ENCODE measurements at regions not wholly inside any gene's neighbourhood (a gene's known extent, or its start where the extent isn't known, plus 50 kb on each side); places are given as distances from the start of the nearest gene placed in this dataset.

GRCh38 chr10:6776170-6776569, 196.1 kb upstream of the PRKCQ start:
- DNase-seq (ENCODE audit: low spot score) = no peak
- TF ChIP-seq CTCF (IDR thresholded peaks at IDR 0.05) = no peak
- Histone ChIP-seq H3K4me3 (no peak overlapping the region), H3K27me3 (no peaks in the 10 kb centered on the region), H3K36me3 (no peaks in the 10 kb centered on the region), H3K9me3 (no peaks in the 10 kb centered on the region), H3K27ac (no peak overlapping the region), H3K4me1 (no peaks in the 10 kb centered on the region)

DNA sequence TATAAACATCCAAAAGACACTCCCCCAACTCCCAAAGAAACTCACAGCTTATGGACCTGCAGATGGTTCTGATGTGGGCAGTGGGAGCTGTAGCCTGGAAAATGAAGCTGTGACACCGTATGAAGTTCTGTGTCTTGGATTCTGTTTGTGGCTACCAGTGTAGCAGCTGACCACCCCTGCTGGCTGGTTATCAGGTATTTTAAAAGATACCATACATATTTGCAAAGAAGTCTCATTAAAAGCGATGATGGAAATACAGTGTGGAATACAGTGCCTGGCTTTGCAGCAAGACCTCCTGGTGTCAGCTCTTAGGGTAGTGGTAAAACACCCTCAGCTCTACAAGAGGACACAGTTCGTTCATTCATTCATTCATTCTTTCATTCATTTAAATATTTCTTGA, 194.3 kb upstream of the PRKCQ start:
- no peak overlapping the region for H3K27ac ChIP-seq
- no peak overlapping the region for H3K4me3 ChIP-seq
- no peak for TF ChIP-seq CTCF (IDR thresholded peaks at IDR 0.05)
- H3K9me3 ChIP-seq = peaks cover 0 to 8% of the 10 kb centered on the region in 2 donors
- H3K27me3 ChIP-seq = no peaks in the 10 kb centered on the region
- no peaks in the 10 kb centered on the region for H3K36me3 ChIP-seq
- DNase-seq (ENCODE audit: low spot score) = no peak
- H3K4me1 ChIP-seq = no peaks in the 10 kb centered on the region

DNA sequence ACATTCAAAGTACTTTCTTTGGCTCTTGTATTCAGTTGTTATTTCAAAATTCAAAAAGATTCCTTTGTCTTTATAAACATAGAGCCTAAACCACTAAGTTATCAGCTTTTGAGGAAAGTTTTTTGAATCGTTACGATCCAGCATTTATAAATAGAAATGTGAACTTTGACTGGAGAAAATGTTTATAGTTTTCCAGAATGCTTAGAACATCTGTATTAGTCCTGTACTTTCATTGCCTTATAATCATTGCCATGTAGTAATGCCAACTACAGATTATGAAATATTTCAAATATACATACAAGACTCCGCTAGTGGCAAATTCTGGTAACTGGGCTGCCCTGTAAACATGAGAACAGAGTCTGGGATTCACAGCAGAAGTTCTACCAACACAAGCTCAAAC, 191.3 kb upstream of the PRKCQ start:
- Histone ChIP-seq H3K36me3 (no peaks in the 10 kb centered on the region), H3K4me1 (no peaks in the 10 kb centered on the region), H3K27me3 (no peaks in the 10 kb centered on the region), H3K9me3 (peaks cover 0 to 8% of the 10 kb centered on the region in 2 donors), H3K4me3 (no peak overlapping the region), H3K27ac (no peak overlapping the region)
- TF ChIP-seq CTCF (IDR thresholded peaks at IDR 0.05) = no peak
- no peak for DNase-seq (ENCODE audit: low spot score)

- TF ChIP-seq CTCF (IDR thresholded peaks at IDR 0.05) = no peak
- DNase-seq (ENCODE audit: low spot score) = no peak
Measured at GRCh38 chr10:6770846-6771245, 190.8 kb upstream of the PRKCQ start.

DNA sequence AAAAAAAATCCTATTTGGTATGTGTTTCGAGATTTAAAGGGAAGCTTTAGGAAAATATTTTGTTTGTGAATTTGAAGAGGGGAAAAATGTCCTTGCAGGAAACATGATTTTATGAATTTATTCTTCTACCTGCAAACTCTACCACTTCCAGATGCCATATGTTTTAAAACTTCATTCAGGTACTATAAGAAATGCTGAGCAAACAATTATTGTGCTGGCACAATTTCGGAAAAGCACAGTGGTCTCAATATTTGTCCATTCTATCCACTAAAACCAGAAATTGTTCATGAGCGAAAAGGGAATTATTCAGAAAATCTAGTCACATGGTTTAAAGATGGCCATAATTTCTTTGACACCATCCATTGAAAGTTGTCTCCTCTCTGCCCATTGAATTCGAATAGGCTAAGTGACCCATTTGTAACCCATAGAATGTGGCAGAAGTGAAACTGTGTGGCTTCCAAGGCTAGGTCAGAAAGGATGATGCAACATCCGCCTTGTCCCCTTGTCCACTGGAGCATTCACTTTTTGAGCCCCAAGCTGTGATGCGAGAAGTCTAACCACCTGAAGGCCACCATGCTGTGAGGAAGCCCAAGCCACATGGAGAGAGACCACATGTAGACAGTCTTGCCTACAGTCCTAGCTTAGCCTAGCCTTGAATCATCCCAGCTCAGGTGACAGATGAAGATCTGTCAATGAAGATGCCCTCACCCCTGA, 189.8 kb upstream of the PRKCQ start:
- TF ChIP-seq CTCF (IDR thresholded peaks at IDR 0.05) = no peak
- Histone ChIP-seq H3K4me3 (no peak overlapping the region), H3K36me3 (no peaks in the 10 kb centered on the region), H3K27me3 (no peaks in the 10 kb centered on the region), H3K27ac (no peak overlapping the region), H3K4me1 (no peaks in the 10 kb centered on the region), H3K9me3 (peaks cover 0 to 8% of the 10 kb centered on the region in 2 donors)
- no peak for DNase-seq (ENCODE audit: low spot score)

More at GRCh38 chr10:6770846-6771245, 190.8 kb upstream of the PRKCQ start:
- Histone ChIP-seq H3K4me3 (no peak overlapping the region), H3K27ac (no peak overlapping the region), H3K9me3 (peaks cover 0 to 8% of the 10 kb centered on the region in 2 donors), H3K4me1 (no peaks in the 10 kb centered on the region), H3K27me3 (no peaks in the 10 kb centered on the region), H3K36me3 (no peaks in the 10 kb centered on the region)

Measured in right atrium auricular region (tissue), 2 donors.